ENCODE measurements at regions not wholly inside any gene's neighbourhood (a gene's known extent, or its start where the extent isn't known, plus 50 kb on each side); places are given as distances from the start of the nearest gene placed in this dataset.
"Not testable (repeated sequence)": the region's sequence is repeated elsewhere in the genome, so short reads cannot be mapped to it uniquely, and the experiment has no call there.

DNA sequence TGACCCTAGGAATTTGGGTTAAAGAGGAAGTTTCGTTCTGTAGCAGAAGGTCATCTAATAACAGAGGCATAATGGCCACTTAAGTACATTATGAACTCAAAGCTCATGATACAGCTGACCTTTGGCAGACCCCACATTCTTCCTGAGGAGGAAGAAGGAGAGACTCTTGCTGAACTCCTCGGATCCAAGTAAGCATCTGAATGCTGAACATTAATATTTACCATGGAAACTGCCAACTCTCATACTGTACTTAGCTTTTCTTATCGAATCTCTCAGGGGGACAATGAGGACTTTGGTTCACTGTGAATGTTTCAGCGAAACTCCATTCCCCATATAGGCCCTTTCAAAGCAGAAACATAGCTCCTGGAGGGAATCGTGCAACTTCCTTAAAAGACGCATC, 781.4 kb upstream of the GYPC start:
- DNase-seq, result no peak
- ATAC-seq, result no peak
- intact Hi-C loops (cut with micrococcal nuclease), result no loop called here

DNA sequence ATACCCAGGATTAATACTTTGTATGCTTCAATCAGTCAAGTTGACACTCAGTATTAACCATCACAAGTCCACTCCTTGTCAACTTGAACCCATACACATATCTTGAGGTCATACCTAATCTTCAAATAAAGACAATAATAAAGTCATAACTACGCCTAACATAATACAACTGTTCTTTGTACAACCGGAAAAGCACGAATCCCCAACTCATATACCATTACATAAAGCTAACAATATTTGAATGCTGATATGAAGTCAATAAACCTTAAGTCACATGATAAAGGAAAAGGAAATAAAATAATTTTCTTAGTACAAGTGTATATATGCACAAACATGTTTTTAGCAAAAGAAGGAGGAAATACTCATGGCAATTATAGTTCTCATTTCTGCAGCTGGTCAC, 770.6 kb upstream of the GYPC start:
- no peak for DNase-seq
- no peak for ATAC-seq
- intact Hi-C loops (cut with micrococcal nuclease), result no loop called here

DNA sequence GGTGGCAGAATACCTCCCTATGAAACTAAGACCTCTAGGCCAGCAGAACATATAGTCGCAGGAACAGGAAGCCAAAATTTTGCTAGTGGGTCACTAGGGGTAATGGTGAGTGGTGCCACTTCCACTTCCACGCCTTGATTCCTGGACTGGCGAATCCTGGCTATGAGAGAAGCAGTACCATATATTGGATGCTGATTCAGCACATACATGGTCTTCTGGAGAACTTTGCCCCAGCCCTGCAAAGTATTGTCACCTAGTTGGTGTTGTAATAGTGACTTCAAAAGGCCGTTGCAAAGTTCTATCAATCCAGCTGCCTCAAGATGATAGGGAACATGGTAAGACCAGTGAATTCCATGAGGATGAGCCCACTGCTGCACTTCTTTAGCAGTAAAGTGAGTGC, 769.8 kb upstream of the GYPC start:
- DNase-seq, result no peak
- intact Hi-C loops (cut with micrococcal nuclease), result no loop called here
- ATAC-seq, result no peak

DNA sequence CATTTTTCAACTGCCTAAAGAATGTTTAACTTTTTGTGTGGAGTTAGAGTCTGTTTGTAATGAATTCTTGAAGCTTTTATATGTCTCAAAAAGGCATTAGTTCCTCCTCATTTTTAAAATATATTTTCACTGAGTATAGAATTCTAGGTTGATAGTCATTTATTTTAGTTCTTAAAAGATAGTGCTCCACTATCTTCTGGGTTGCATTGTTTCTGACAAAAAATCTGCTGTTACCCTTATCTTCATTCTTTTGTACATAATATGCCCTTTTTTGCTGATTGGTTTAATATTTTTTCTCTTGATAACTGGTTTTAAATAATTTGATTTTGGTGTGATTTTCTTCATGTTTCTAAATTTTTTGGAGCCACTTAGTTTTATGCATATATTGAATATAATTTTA, 754.7 kb upstream of the GYPC start:
- DNase-seq, result no peak
- no peak for ATAC-seq
- intact Hi-C loops (cut with micrococcal nuclease), result no loop called here

DNA sequence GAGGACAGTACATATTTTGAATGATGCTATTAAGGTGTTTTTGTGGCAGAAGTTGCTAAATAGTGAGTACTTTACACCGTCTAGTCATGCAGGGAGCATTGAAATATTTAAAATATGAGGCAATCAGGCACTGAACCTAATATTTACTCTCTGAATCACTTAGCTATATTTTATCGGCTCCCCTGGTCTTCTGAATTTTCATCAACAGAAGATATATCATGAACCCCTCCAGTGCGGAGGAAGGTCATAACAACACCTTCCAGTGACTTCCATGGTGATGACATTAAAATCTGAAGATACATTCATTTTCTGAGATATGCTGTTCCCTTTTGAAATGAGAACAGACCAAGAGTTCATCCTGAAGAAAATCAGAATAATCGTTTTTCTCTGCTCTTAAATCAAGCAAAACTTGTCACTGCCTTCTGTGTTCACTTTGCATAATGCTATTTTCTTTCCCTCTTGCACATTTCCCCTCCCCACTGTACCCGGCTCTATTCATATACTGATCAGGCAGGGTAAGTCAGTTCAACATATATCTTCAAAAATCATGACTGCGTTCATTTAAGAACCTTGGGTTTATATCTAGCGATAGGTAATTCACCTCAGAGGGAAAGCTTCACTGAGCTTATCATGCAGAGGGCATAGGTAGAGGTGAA, 729.9 kb upstream of the GYPC start:
- no peak for DNase-seq
- intact Hi-C loops (cut with micrococcal nuclease), result no loop called here
- no peak for ATAC-seq

DNA sequence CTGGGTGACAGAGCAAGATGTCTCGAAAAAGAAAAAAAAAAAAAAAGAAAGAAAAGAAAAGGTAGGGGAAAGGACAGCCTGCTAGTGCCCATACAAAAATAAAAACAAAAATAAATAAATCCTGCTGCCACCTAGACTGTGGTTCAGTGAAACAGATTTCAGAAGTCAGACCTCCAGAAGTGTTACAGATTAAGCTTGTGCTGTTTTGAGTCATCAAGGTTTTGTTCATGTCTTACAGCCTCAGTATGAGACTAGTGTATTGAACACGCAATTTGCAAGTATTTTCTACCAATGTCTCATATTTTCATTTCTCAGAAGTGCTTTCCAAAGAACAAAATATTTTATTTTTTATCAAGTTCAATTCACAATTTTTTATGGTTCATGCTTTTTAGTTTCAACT, 720.4 kb upstream of the GYPC start:
- no peak for DNase-seq
- intact Hi-C loops (cut with micrococcal nuclease), result no loop called here
- no peak for ATAC-seq

DNA sequence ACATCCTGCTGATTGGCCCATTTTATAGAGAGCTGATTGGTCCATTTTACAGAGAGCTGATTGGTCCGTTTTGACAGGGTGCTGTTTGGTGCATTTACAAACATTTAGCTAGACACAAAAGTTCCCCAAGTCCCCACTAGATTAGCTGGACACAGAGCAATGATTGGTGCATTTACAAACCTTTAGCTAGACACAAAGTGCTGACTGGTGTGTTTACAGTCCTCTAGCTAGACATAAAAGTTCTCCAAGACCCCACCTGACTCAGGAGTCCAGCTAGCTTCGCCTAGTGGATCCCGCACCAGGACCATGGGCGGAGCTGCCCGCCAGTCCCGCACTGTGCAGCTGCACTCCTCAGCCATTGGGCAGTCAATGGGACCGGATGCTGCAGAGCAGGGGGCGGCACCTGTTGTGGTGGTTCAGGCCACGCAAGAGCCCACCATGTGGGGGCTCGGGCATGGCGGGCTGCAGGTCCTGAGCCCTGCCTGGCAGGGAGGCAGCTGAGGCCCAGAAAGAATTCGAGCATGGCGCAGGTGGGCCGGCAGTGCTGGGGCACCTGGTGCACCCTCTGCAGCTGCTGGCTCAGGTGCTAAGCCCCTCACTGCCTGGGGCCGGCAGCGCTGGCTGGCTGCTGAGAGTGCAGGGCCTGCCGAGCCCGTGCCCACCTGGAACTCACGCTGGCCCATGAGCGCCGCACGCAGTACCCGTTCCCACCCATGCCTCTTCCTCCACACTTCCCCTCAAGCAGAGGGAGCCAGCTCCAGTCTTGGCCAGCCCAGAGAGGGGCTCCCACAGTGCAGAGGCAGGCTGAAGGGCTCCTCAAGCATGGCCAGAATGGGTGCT, 713.2 kb upstream of the GYPC start:
- DNase-seq, result no peak
- no peak for ATAC-seq
- intact Hi-C loops (cut with micrococcal nuclease), result no loop called here

DNA sequence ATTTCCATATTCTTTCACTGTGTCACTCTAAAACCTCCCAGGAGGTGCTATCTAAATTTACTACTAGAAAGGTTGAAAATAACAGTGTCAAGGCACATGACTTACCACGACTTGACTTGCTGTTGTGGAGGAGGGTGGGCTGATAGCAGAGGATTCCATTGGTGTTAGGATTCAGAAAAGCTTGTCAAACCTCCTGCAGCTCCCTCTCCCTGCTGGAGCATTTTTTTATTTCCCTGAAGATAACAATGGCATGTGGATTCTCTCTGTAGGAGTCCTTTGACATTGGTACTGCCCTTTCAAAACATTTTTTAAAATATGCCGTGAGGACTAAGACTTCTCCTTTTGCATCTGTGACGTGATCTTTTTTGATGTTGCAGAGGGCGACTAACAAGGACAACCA, 696.9 kb upstream of the GYPC start:
- ATAC-seq, result no peak
- intact Hi-C loops (cut with micrococcal nuclease), result no loop called here
- no peak for DNase-seq

DNA sequence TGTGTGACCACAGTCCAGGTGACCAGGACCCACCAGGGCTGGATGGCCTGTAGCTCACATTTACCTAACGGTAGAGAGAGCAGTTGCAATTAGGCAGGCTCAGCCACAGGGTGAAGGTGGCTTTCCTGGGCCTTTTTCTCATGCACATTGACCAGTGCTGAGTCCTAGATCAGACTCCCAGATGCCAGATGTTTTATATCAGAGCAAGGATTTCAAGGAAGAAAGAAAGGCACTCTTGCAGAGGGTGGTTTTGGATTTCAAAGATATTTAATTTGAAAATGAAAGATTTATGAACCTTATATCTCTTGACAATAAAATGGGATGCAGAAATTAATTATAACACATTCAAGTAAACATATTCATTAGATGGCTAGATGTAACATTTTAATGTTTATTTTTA, 694.2 kb upstream of the GYPC start:
- ATAC-seq (no peak), DNase-seq (no peak)
- intact Hi-C loops (cut with micrococcal nuclease), result no loop called here

DNA sequence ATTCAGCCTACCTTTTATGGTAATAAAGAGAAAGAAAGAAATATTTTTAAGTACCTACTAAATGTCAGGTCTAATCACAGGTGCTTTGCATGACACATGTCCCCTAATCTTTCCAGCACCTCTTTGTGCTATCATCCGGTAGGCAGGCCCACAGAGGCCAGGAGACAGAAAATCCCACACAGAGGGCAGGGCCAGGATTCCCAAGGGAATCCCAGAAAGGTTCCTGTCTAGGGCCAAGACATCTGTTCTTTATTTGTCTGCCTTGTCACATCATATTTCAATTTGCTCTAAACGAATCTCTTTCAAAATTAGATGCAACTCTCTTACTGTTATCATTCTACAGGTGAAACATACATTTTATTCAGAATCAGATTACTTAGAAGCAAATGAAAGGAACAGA, 676.1 kb upstream of the GYPC start:
- ATAC-seq (no peak), DNase-seq (no peak)
- intact Hi-C loops (cut with micrococcal nuclease), result no loop called here

DNA sequence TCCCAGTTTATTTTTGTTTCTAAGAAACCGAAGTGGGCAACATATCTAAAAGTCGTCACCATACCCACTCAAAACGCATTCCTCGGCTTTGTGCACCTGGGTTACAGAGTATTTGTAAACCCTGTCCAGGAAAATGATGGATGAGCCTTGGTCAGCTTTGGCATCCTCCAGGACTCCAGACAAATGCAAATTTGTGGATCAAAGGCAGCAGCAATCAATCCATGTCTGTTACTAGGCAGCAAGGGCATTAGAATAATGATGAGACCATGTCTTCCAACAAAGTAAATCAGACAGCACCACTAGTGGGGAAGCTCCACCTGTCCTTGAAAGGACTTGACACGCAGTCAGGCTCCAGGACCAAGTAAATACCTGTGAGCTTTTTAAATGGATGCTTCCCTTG, 672.6 kb upstream of the GYPC start:
- DNase-seq (no peak), ATAC-seq (no peak)
- intact Hi-C loops (cut with micrococcal nuclease), result no loop called here

DNA sequence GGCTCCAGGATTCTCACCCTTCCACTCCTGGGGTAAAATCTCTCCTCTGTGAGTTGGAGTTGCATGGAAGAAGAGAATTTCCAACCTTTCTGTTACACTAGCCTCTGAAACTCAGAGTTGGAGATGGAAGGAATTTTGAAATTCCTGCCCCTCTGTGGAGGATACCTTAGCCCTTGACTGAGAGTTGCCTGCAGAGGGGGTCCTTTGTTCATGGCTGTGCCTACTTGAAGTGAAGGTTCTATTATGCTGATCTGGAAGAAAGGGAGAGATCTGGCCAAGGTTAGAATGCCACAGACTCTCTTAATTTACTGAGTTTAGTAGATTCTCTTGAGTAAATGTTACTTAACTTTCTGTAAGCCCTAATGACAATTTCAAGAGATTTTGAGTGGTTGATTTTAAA, 626.6 kb upstream of the GYPC start:
- ATAC-seq, result no peak
- DNase-seq, result no peak
- intact Hi-C loops (cut with micrococcal nuclease), result no loop called here

DNA sequence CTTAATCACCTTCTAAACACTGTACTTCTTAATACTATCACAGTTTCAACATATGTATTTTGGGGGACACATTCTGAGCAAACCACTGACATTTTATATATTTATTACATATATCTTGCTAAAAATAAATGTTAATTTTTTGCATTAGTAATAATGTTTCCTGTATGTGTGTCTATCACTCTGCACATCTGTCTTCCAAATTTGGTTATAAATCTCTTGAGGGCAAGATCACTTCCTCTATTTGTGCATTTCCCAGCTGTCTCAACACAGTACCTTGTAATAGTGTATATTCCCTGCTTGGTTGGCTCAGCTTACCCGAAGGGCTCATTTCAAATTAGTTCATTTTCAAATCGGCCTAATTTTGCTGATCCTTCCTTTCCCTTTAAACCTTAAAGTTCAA, 617.1 kb upstream of the GYPC start:
- ATAC-seq, result no peak
- intact Hi-C loops (cut with micrococcal nuclease), result no loop called here
- DNase-seq, result no peak

DNA sequence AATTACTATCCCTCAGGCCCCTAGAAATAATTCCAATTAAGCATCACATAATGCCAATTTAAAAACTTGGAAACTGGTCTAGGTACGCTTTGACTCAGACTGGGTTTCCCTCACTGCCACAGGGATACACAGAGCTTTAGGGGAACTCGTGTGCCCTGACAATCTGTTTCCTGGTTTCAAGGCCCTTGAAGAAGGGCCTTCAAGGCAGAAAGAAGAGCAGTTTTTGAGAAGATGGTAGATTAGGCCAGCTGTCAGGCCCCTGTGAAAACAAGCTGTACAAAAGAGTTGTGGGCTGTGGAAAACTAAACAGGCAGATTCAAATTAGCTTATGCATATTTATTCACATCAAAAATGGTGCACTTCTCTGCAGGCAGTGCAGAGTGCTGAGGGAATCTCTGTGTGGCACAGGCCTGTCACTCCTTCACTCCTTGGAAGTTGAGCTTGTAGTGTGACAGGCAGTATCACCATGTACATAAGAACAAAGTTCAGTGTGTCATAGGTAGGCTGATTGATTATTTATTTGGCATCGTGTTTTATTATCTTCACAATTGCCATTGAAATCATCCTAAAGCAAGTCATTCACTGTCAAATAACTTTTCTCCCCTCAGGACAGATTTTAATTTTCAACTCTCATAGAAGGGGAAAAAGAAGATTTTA, 614.4 kb upstream of the GYPC start:
- no peak for ATAC-seq
- intact Hi-C loops (cut with micrococcal nuclease), result no loop called here
- DNase-seq, result no peak

DNA sequence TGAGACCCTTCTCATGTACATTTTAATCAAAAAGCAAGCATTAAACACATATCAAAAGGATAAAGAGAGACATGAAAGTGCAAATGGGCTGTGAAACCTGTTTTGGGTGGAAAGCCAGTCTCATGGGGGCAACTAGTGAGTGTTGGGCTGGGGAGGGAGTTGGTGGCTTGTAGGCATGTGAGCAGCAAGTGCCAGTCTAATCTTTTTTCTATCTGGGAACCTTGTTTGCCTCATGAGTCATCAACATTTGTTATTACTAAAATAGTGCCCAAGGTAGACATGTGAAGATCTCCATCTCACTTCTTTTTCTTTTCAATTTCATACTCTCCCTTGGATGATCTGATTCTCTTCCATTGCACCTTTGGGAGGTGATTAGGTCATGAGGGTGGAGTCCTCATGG, 613.9 kb upstream of the GYPC start:
- intact Hi-C loops (cut with micrococcal nuclease), result no loop called here
- DNase-seq (no peak), ATAC-seq (no peak)

DNA sequence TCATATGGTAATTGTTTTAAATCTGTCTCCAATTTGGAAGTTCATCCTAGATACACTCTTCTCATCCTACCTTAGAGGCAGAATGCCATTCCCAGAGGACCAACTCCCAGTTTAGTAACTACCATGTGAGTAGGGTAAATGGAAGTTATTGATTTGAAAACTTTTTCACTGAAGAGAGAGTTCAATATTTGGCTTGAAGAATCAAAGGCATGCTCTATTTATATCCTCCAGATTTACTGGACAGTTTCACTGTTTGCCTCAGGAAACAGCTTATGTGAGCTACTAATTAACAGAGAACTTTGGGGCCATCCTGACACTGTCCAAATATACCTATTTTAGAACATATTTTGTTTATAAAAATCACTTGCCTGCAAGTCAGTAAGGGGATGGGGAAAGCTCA, 607.2 kb upstream of the GYPC start:
- ATAC-seq, result no peak
- DNase-seq, result no peak
- intact Hi-C loops (cut with micrococcal nuclease), result no loop called here

DNA sequence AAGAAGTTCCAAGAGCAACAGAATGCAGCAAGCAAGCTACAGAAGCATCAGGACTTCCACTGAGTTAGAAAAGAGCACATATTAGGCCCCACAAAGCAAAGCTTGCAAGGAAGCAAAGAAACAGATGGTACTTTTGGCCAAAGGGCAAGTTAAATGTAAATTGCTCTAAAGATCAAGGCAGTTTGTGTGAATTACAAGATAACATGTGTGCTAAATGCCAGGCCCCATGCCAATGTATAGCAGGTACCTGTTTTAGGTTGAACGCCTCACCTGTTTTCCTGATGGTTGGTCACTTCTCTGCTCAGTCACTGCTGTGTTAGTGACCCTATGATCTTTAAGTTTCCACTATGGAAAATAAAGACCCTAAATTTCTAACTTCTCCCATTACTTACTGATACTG, 606.5 kb upstream of the GYPC start:
- DNase-seq (no peak), ATAC-seq (no peak)
- intact Hi-C loops (cut with micrococcal nuclease), result no loop called here

DNA sequence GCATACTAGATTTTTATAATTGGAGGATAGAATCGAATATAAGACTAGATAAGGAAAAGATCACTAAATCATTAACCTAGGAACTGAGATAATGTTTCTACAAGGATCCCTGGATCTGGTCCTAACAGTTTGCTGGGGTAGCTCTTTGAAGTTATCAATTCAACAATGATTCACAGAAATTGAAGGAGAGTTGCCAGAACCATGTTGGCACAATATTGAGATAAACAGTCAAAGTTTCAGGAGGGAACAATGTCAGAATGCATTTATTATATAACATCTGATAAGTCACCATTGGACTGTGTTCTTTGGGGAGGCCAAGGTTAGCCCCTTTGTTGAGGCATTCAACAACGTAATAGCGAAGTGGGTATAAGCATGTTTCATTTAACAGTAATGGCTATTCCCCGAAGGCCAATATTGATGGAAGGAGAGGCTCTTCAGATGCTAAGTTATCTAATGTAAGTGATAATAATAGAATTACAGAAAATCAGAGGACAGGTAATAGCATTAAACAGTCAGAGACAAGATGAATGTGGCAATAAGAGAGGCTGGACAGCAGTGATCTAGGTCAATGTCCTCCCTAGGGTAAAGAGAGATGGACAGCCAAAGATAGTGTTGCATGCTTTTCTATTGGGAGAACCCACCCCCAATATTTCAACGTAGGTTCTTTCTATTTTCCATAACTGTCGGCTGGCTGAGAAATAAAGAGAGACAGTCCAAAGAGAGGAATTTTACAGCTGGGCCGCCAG, 604.8 kb upstream of the GYPC start:
- DNase-seq, result no peak
- intact Hi-C loops (cut with micrococcal nuclease), result no loop called here
- no peak for ATAC-seq

DNA sequence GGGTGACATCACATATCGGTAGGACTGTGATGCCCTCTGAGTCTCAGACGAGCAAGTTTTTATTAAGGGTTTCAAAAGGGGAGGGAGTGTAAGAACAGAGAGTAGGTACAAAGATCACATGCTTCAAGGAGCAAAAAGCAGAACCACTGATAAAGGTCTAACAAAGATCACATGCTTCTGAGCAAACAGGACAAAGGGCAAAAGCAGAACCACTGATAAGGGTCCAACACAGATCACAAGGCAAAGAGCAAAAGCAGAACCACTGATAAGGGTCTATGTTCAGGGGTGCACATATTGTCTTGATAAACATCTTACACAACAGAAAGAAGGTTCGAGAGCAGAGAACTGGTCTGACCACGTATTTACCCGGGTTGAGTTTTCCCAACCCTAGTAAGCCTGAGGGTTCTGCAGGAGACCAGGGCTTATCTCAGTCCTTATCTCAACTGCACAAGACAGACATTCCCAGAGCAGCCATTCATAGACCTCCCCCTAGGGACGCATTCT, 604.2 kb upstream of the GYPC start:
- ATAC-seq; DNase-seq; intact Hi-C loops (cut with micrococcal nuclease): not testable (repeated sequence)

DNA sequence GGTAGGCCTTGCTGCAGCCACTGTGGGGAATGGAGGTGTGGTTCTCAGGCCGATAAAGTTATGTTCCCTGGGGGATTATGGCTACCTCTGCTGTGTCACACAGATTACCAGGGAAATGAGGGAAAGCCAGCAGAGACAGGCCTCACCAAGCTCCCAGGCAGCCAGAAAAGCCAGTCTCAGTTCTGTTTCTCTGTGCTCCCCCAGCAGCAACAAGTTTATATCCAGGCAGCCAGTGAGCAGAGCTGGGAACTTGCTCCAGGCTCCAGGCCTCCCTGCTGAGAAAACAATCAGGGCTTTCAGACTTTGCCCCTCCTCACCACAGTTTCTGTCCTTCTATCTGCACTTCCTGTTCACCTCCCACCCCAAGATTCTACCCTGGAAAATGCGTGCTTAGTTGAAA, 596.6 kb upstream of the GYPC start:
- DNase-seq (no peak), ATAC-seq (no peak)
- intact Hi-C loops (cut with micrococcal nuclease), result no loop called here

Data from left ventricle myocardium superior (tissue), 1 donor.